Stimulated activated CD8-positive, alpha-beta memory T cell treated with anti-CD3 and anti-CD28 coated beads, Interleukin-4, amount 100 ng/mL, for 48 hours (primary cell): ENCODE measurements at regions not wholly inside any gene's neighbourhood (a gene's known extent, or its start where the extent isn't known, plus 50 kb on each side); places are given as distances from the start of the nearest gene placed in this dataset.
"Not testable (repeated sequence)": the region's sequence is repeated elsewhere in the genome, so short reads cannot be mapped to it uniquely, and the experiment has no call there.

Experiments used
- DNase-seq: peaks from one replicate; pipeline ENCODE4 v3.0.0-alpha.2; 2020

GRCh38 chr2:176781570-176782217 is 430.9 kb upstream of the HNRNPA3 start:
- no peak for DNase-seq

GRCh38 chr2:176784633-176785200 is 427.9 kb upstream of the HNRNPA3 start:
- no peak for DNase-seq

GRCh38 chr2:176789751-176790150 is 422.8 kb upstream of the HNRNPA3 start:
- no peak for DNase-seq

GRCh38 chr2:176790468-176790867 is 422.1 kb upstream of the HNRNPA3 start:
- DNase-seq, result no peak

- DNase-seq, result no peak
These were observed 418.8 kb upstream of the HNRNPA3 start for GRCh38 chr2:176793792-176794191.

GRCh38 chr2:176794392-176794791 is 418.2 kb upstream of the HNRNPA3 start:
- DNase-seq, result no peak

- DNase-seq, result no peak
These were observed 416.8 kb upstream of the HNRNPA3 start for GRCh38 chr2:176795823-176796222.

GRCh38 chr2:176796677-176797076 is 415.9 kb upstream of the HNRNPA3 start:
- DNase-seq, result not testable (repeated sequence)

- DNase-seq, result no peak
These were observed 408.2 kb upstream of the HNRNPA3 start for GRCh38 chr2:176804392-176804791.

- no peak for DNase-seq
These were observed 407.2 kb upstream of the HNRNPA3 start for GRCh38 chr2:176805345-176805744.

GRCh38 chr2:176812246-176812775 is 400.3 kb upstream of the HNRNPA3 start:
- DNase-seq, result no peak

GRCh38 chr2:176813156-176813555 is 399.4 kb upstream of the HNRNPA3 start:
- DNase-seq, result no peak

GRCh38 chr2:176813621-176814049 is 399.0 kb upstream of the HNRNPA3 start:
- no peak for DNase-seq

GRCh38 chr2:176814274-176814673 is 398.3 kb upstream of the HNRNPA3 start:
- no peak for DNase-seq

GRCh38 chr2:176814740-176815367 is 397.7 kb upstream of the HNRNPA3 start:
- no peak for DNase-seq

- DNase-seq, result peak; percentile 42
These were observed 395.5 kb upstream of the HNRNPA3 start for GRCh38 chr2:176817061-176817565.

GRCh38 chr2:176818076-176818475 is 394.5 kb upstream of the HNRNPA3 start:
- DNase-seq, result no peak

- DNase-seq, result no peak
These were observed 394.0 kb upstream of the HNRNPA3 start for GRCh38 chr2:176818617-176819016.

GRCh38 chr2:176819306-176819705 is 393.3 kb upstream of the HNRNPA3 start:
- DNase-seq, result no peak

GRCh38 chr2:176820371-176820932 is 392.1 kb upstream of the HNRNPA3 start:
- DNase-seq, result no peak

- no peak for DNase-seq
These were observed 391.2 kb upstream of the HNRNPA3 start for GRCh38 chr2:176821350-176821749.

GRCh38 chr2:176822060-176822459 is 390.5 kb upstream of the HNRNPA3 start:
- no peak for DNase-seq

- DNase-seq, result no peak
These were observed 386.2 kb upstream of the HNRNPA3 start for GRCh38 chr2:176826356-176826755.
